Esophagus squamous epithelium (tissue), 4 donors: ENCODE measurements at regions not wholly inside any gene's neighbourhood (a gene's known extent, or its start where the extent isn't known, plus 50 kb on each side); places are given as distances from the start of the nearest gene placed in this dataset.

Experiments
- POLR2A ChIP-seq, 4 donors: fragments of 450-650 bp; IDR thresholded peaks; one replicate each; pipeline ENCODE4 v1.6.1; 2017; ENCODE audit warnings: antibody characterized with exemption in 4 of 4, mild to moderate bottlenecking in 4 of 4, moderate library complexity in 3 of 4
- TF ChIP-seq, protein P1 (sequence below), 6 experiments: fragments of 450-650 bp in 4 of 6; fragments of 200-600 bp in 2 of 6; sonication (generic) in 2 of 6; IDR thresholded peaks; one replicate each; pipeline ENCODE4 v1.5.1; 2016 to 2019; ENCODE audit warnings: antibody characterized with exemption in 6 of 6, mild to moderate bottlenecking in 4 of 6, moderate library complexity in 4 of 6

DNA sequence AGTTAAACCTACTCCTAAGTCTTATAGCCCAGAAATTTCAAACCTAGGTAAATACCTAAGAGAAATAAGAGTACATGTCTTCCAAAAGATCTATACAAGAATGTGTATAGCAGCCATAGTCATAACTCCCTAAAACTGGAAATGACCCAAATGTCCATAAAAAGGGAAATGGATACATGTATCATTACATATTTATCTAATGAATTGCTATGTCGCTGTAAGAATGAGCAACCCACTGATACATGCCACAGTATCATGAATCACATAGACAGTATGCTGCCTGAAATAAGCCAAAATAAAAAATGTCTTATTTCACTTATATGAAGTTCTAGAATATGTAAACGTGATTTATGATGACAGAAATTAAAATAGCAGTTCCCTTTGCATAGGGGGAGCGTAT lies 679.5 kb downstream of the MAFB start:
- TF ChIP-seq, protein P1, sequence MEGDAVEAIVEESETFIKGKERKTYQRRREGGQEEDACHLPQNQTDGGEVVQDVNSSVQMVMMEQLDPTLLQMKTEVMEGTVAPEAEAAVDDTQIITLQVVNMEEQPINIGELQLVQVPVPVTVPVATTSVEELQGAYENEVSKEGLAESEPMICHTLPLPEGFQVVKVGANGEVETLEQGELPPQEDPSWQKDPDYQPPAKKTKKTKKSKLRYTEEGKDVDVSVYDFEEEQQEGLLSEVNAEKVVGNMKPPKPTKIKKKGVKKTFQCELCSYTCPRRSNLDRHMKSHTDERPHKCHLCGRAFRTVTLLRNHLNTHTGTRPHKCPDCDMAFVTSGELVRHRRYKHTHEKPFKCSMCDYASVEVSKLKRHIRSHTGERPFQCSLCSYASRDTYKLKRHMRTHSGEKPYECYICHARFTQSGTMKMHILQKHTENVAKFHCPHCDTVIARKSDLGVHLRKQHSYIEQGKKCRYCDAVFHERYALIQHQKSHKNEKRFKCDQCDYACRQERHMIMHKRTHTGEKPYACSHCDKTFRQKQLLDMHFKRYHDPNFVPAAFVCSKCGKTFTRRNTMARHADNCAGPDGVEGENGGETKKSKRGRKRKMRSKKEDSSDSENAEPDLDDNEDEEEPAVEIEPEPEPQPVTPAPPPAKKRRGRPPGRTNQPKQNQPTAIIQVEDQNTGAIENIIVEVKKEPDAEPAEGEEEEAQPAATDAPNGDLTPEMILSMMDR (IDR thresholded peaks at IDR 0.05), result no peak
- TF ChIP-seq POLR2A (IDR thresholded peaks at IDR 0.05), result no peak
